H1 (cell line): ENCODE measurements at regions not wholly inside any gene's neighbourhood (a gene's known extent, or its start where the extent isn't known, plus 50 kb on each side); places are given as distances from the start of the nearest gene placed in this dataset.

Source experiments
- CTCF ChIA-PET: fragments of 300-600 bp; sonication (Branson Sonifier 250); formaldehyde crosslinking; loops from one replicate; lab custom pipeline; 2021; ENCODE audit not compliant: partially characterized antibody; lab: Charles Lee
- POLR2A ChIA-PET: fragments of 300-600 bp; sonication (Branson Sonifier 250); formaldehyde crosslinking; loops from one replicate; lab custom pipeline; 2021; ENCODE audit warnings: inconsistent platforms; ENCODE audit not compliant: partially characterized antibody; lab: Charles Lee
- DNase-seq, 2 experiments: peaks; one replicate each; pipeline versions ENCODE4 v3.0.0 to v3.0.0-alpha.2; 2010 to 2022; ENCODE audit warnings: low spot score in 2 of 2, low read depth in 1 of 2, mixed read lengths in 1 of 2
- FAIRE-seq: peaks from 2 replicates; lab custom pipeline; 2011; peaks lifted over from hg19 to GRCh38; lab: Jason Lieb, UNC
- H2AFZ ChIP-seq: 2 replicates; pipeline ENCODE4 v1.8.1; 2012; ENCODE audit warnings: low read length, inconsistent platforms
- H2AK5ac ChIP-seq: 2 replicates; pipeline ENCODE4 v1.6.1; 2013; ENCODE audit warnings: low read depth, low read length
- H2BK120ac ChIP-seq: replicated peaks from 2 replicates; pipeline ENCODE3; 2013; ENCODE audit warnings: low read depth, low read length, inconsistent platforms
- H2BK12ac ChIP-seq: 2 replicates; pipeline ENCODE4 v1.6.1; 2013; ENCODE audit warnings: low read depth, low read length
- H2BK15ac ChIP-seq: 2 replicates; pipeline ENCODE4 v1.6.1; 2013; ENCODE audit warnings: low read length
- H2BK20ac ChIP-seq: 2 replicates; pipeline ENCODE4 v1.6.1; 2013; ENCODE audit warnings: low read length
- H2BK5ac ChIP-seq: 2 replicates; pipeline ENCODE4 v1.6.1; 2013; ENCODE audit warnings: low read depth, low read length
- H3K14ac ChIP-seq: 2 replicates; pipeline ENCODE4 v1.6.1; 2013; ENCODE audit warnings: inconsistent platforms; ENCODE audit not compliant: insufficient read length
- H3K18ac ChIP-seq: 2 replicates; pipeline ENCODE4 v1.6.1; 2013; ENCODE audit warnings: low read length; ENCODE audit errors: extremely low read depth
- H3K23ac ChIP-seq: 2 replicates; pipeline ENCODE4 v1.6.1; 2013; ENCODE audit warnings: inconsistent platforms; ENCODE audit not compliant: insufficient read length
- H3K23me2 ChIP-seq: 2 replicates; pipeline ENCODE4 v1.6.1; 2013; ENCODE audit warnings: low read depth, low read length
- H3K27ac ChIP-seq: 2 replicates; pipeline ENCODE4 v1.6.1; 2011; ENCODE audit warnings: low read depth, low read length, inconsistent platforms
- H3K27me3 ChIP-seq, 4 experiments: replicated peaks in 1 of 4; 1 replicate in 1 of 4; 2 replicates in 3 of 4; pipeline versions ENCODE4 v1.6.1 to v1.8.1; 2011 to 2013; ENCODE audit warnings: low read length in 3 of 4, mild to moderate bottlenecking in 3 of 4, inconsistent platforms in 2 of 4, mixed read lengths in 2 of 4, moderate library complexity in 1 of 4; ENCODE audit not compliant: control insufficient read depth in 3 of 4, insufficient read depth in 3 of 4; ENCODE audit errors: extremely low read depth in 1 of 4
- H3K36me3 ChIP-seq, 4 experiments: 2 replicates each; pipeline versions ENCODE4 v1.6.1 to v1.8.1; 2011 to 2013; ENCODE audit warnings: mild to moderate bottlenecking in 4 of 4, low read length in 3 of 4, moderate library complexity in 2 of 4, control low read depth in 1 of 4, inconsistent platforms in 1 of 4; ENCODE audit not compliant: insufficient read depth in 4 of 4, control insufficient read depth in 2 of 4
- H3K4ac ChIP-seq: replicated peaks from 2 replicates; pipeline ENCODE3; 2013; ENCODE audit warnings: low read length, low read depth, mixed read lengths, inconsistent platforms; ENCODE audit not compliant: insufficient read length
- H3K4me1 ChIP-seq, 4 experiments: replicated peaks in 1 of 4; 1 replicate in 1 of 4; 2 replicates in 3 of 4; pipeline versions ENCODE4 v1.6.1 to v1.8.1; 2011 to 2013; ENCODE audit warnings: low read length in 3 of 4, inconsistent platforms in 2 of 4, mixed read lengths in 1 of 4; ENCODE audit not compliant: insufficient read depth in 4 of 4, control insufficient read depth in 3 of 4
- H3K4me2 ChIP-seq, 2 experiments: 2 replicates each; pipeline versions ENCODE4 v1.6.1 to v1.8.1; 2011 to 2013; ENCODE audit warnings: low read depth in 2 of 2, low read length in 2 of 2, control low read depth in 1 of 2, inconsistent platforms in 1 of 2, mild to moderate bottlenecking in 1 of 2; ENCODE audit not compliant: insufficient read depth in 1 of 2
- H3K4me3 ChIP-seq, 4 experiments: fragments of 200-600, 300-600 bp in 1 of 4; sonication (generic), shearing (Covaris generic), sonication (Bioruptor Twin) in 1 of 4; 2 replicates each; pipeline versions ENCODE4 v1.5.1 to v1.8.1; 2011 to 2016; ENCODE audit warnings: low read length in 4 of 4, low read depth in 3 of 4, control low read depth in 2 of 4, inconsistent platforms in 2 of 4, mild to moderate bottlenecking in 2 of 4, mixed read lengths in 1 of 4, moderate library complexity in 1 of 4; ENCODE audit not compliant: insufficient read depth in 2 of 4; ENCODE audit errors: extremely low read depth in 1 of 4
- H3K56ac ChIP-seq: replicated peaks from 2 replicates; pipeline ENCODE3; 2013; ENCODE audit warnings: low read depth, mild to moderate bottlenecking, mixed read lengths, low read length, inconsistent platforms; ENCODE audit not compliant: insufficient read length
- H3K79me1 ChIP-seq: 2 replicates; pipeline ENCODE4 v1.6.1; 2013; ENCODE audit warnings: low read depth, low read length, control low read depth
- H3K79me2 ChIP-seq, 2 experiments: 2 replicates each; pipeline versions ENCODE4 v1.6.1 to v1.8.1; 2012 to 2013; ENCODE audit warnings: low read length in 2 of 2, mild to moderate bottlenecking in 2 of 2, inconsistent platforms in 1 of 2; ENCODE audit not compliant: insufficient read depth in 2 of 2, control insufficient read depth in 1 of 2
- H3K9ac ChIP-seq, 4 experiments: replicated peaks in 1 of 4; 1 replicate in 1 of 4; 2 replicates in 3 of 4; pipeline versions ENCODE4 v1.6.1 to v1.8.1; 2011 to 2013; ENCODE audit warnings: low read depth in 3 of 4, low read length in 3 of 4, control low read depth in 2 of 4, mild to moderate bottlenecking in 2 of 4, moderate library complexity in 2 of 4, inconsistent platforms in 1 of 4; ENCODE audit errors: extremely low read depth in 1 of 4
- H3K9me3 ChIP-seq, 2 experiments: 2 replicates each; pipeline versions ENCODE4 v1.6.1 to v1.8.1; 2012 to 2013; ENCODE audit warnings: mild to moderate bottlenecking in 2 of 2, moderate library complexity in 2 of 2, control low read depth in 1 of 2, inconsistent platforms in 1 of 2, low read depth in 1 of 2, low read length in 1 of 2, mixed read lengths in 1 of 2; ENCODE audit not compliant: insufficient read depth in 2 of 2
- H4K20me1 ChIP-seq, 2 experiments: replicated peaks in 1 of 2; 2 replicates each; pipeline versions ENCODE3 to v1.8.1; 2011 to 2013; ENCODE audit warnings: inconsistent platforms in 2 of 2, low read length in 2 of 2, mild to moderate bottlenecking in 1 of 2; ENCODE audit not compliant: insufficient read depth in 2 of 2, control insufficient read depth in 1 of 2
- H4K5ac ChIP-seq: 2 replicates; pipeline ENCODE4 v1.6.1; 2013; ENCODE audit warnings: low read length, low read depth, mixed read lengths, inconsistent platforms; ENCODE audit not compliant: insufficient read length
- H4K8ac ChIP-seq: 2 replicates; pipeline ENCODE4 v1.8.0; 2013; ENCODE audit warnings: mild to moderate bottlenecking, moderate library complexity, low read length, inconsistent platforms; ENCODE audit not compliant: insufficient read depth; ENCODE audit errors: extremely low read depth
- H4K91ac ChIP-seq: replicated peaks from 2 replicates; pipeline ENCODE3; 2013; ENCODE audit warnings: low read length, mixed read lengths, inconsistent platforms; ENCODE audit not compliant: insufficient read length
- ATF3 ChIP-seq: IDR thresholded peaks from 2 replicates; pipeline ENCODE4 v1.6.1; 2011; ENCODE audit warnings: low read depth, mild to moderate bottlenecking, low read length; ENCODE audit not compliant: insufficient read depth
- CTBP2 ChIP-seq: IDR thresholded peaks from 2 replicates; pipeline ENCODE4 v1.7.0; 2011; ENCODE audit warnings: borderline replicate concordance, mild to moderate bottlenecking, moderate library complexity, mixed read lengths, low read length; ENCODE audit not compliant: insufficient read depth, insufficient read length
- E2F6 ChIP-seq: IDR thresholded peaks from 2 replicates; pipeline ENCODE4 v1.6.1; 2012; ENCODE audit warnings: inconsistent platforms
- EP300 ChIP-seq, 2 experiments: IDR thresholded peaks; 1 replicate in 1 of 2; 2 replicates in 1 of 2; pipeline ENCODE4 v1.6.1; 2011 to 2012; ENCODE audit warnings: low read depth in 2 of 2, low read length in 2 of 2, mild to moderate bottlenecking in 2 of 2, borderline replicate concordance in 1 of 2, inconsistent platforms in 1 of 2, moderate library complexity in 1 of 2
- GTF2F1 ChIP-seq: IDR thresholded peaks from 2 replicates; pipeline ENCODE4 v1.6.1; 2012; ENCODE audit warnings: low read depth, low read length, improper control_type of control experiment, borderline replicate concordance
- KDM5A ChIP-seq: fragments of 200-600 bp; IDR thresholded peaks from 2 replicates; pipeline ENCODE4 v1.7.1; 2012; ENCODE audit warnings: mild to moderate bottlenecking, low read length, inconsistent platforms, mixed read lengths
- POLR2AphosphoS5 ChIP-seq: IDR thresholded peaks from 2 replicates; pipeline ENCODE4 v1.6.1; 2011; ENCODE audit warnings: low read depth, low read length
- TAF1 ChIP-seq: IDR thresholded peaks from 2 replicates; pipeline ENCODE4 v1.6.1; 2011; ENCODE audit warnings: mild to moderate bottlenecking, low read depth, low read length
- TAF7 ChIP-seq: optimal IDR thresholded peaks from 2 replicates; pipeline ENCODE3; 2011; ENCODE audit warnings: low read depth, mild to moderate bottlenecking, inconsistent platforms, low read length, moderate library complexity, borderline replicate concordance
- ZNF274 ChIP-seq: IDR thresholded peaks from 2 replicates; pipeline ENCODE4 v1.7.0; 2012; ENCODE audit warnings: low read length, borderline replicate concordance; ENCODE audit errors: extremely low read depth
- WGBS, 2 experiments: shearing (Covaris generic) in 1 of 2; methylation state at CpG; one replicate each; pipeline versions ENCODE4 v1.1.6 to v1.1.7; 2013 to 2015; ENCODE audit warnings: low lambda C conversion rate in 2 of 2, mixed read lengths in 2 of 2, inconsistent platforms in 1 of 2, low coverage in 1 of 2, missing lambda C conversion rate in 1 of 2; ENCODE audit not compliant: insufficient replicate concordance in 2 of 2, insufficient coverage in 1 of 2, insufficient read length in 1 of 2; ENCODE audit errors: extremely low coverage in 1 of 2, missing lambda C conversion rate in 1 of 2; 5-methylcytosine and 5-hydroxymethylcytosine counted together

- H3K27me3 ChIP-seq: no peaks in the 10 kb centered on the region
- H3K79me1 ChIP-seq: no peaks in the 10 kb centered on the region
- ChIA-PET POLR2A (no interaction called here), CTCF (interaction anchor here (0.6 to 0.8 kb wide), 3 partner anchors 126 to 422 kb away, joined by 3 to 4 read pairs (median 3); no protein-coding TSS in a partner anchor)
- no peak overlapping the region for H3K4me3 ChIP-seq
- H3K9me3 ChIP-seq: no peaks in the 10 kb centered on the region
- H2BK5ac ChIP-seq: no peak overlapping the region
- no peaks in the 10 kb centered on the region for H3K23me2 ChIP-seq
- H2AFZ ChIP-seq: no peak overlapping the region
- H2BK15ac ChIP-seq: no peak overlapping the region
- H3K36me3 ChIP-seq: no peaks in the 10 kb centered on the region
- no peak overlapping the region for H2AK5ac ChIP-seq
- no peak overlapping the region for H2BK120ac ChIP-seq
- no peak overlapping the region for H4K8ac ChIP-seq
- H4K20me1 ChIP-seq: no peaks in the 10 kb centered on the region
- no peak overlapping the region for H2BK20ac ChIP-seq
- H3K27ac ChIP-seq: no peak overlapping the region
- no peak overlapping the region for H3K56ac ChIP-seq
- H3K79me2 ChIP-seq: no peaks in the 10 kb centered on the region
- no peak overlapping the region for H2BK12ac ChIP-seq
- no peak overlapping the region for H3K18ac ChIP-seq
- no peak for DNase-seq
- no peak for FAIRE-seq
- no peak overlapping the region for H4K5ac ChIP-seq
- H3K4me2 ChIP-seq: no peak overlapping the region
- H3K23ac ChIP-seq: no peak overlapping the region
- H3K4me1 ChIP-seq: no peaks in the 10 kb centered on the region; a peak in 1 of 7 replicates
- no peak overlapping the region for H4K91ac ChIP-seq
- no peak overlapping the region for H3K9ac ChIP-seq
- WGBS, 2 experiments: 89% methylated on average over 2 of the region's 2 CpGs; no CpG with 5 or more reads in 1 of the 2 experiments
- H3K4ac ChIP-seq: no peak overlapping the region
- H3K14ac ChIP-seq: no peak overlapping the region
- TF ChIP-seq TAF1 (no peak), KDM5A (no peak), CTBP2 (no peak), EP300 (IDR thresholded peaks at IDR 0.05; ENCODE audit: borderline replicate concordance in 1 of 2, low read depth in 2 of 2, low read length in 2 of 2) (no peak), GTF2F1 (no peak), E2F6 (no peak), ATF3 (no peak), POLR2AphosphoS5 (no peak), ZNF274 (no peak), TAF7 (no peak)
Observed at GRCh38 chr13:46468570-46469463, 81.8 kb upstream of the RUBCNL start.
